ENCODE measurements at regions not wholly inside any gene's neighbourhood (a gene's known extent, or its start where the extent isn't known, plus 50 kb on each side); places are given as distances from the start of the nearest gene placed in this dataset.

- no peak for TF ChIP-seq ZNF462 (CRISPR knock-in tag; IDR thresholded peaks at IDR 0.05)
- TF ChIP-seq, protein P1, sequence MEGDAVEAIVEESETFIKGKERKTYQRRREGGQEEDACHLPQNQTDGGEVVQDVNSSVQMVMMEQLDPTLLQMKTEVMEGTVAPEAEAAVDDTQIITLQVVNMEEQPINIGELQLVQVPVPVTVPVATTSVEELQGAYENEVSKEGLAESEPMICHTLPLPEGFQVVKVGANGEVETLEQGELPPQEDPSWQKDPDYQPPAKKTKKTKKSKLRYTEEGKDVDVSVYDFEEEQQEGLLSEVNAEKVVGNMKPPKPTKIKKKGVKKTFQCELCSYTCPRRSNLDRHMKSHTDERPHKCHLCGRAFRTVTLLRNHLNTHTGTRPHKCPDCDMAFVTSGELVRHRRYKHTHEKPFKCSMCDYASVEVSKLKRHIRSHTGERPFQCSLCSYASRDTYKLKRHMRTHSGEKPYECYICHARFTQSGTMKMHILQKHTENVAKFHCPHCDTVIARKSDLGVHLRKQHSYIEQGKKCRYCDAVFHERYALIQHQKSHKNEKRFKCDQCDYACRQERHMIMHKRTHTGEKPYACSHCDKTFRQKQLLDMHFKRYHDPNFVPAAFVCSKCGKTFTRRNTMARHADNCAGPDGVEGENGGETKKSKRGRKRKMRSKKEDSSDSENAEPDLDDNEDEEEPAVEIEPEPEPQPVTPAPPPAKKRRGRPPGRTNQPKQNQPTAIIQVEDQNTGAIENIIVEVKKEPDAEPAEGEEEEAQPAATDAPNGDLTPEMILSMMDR (conservative IDR thresholded peaks at IDR 0.05; ENCODE audit: low read depth in 2 of 2): no peak
- no peak for TF ChIP-seq NANOG (IDR thresholded peaks at IDR 0.05; ENCODE audit: borderline replicate concordance)
- no peak for TF ChIP-seq ZNF114 (CRISPR knock-in tag; IDR thresholded peaks at IDR 0.05)
- no peak for TF ChIP-seq REST (IDR thresholded peaks at IDR 0.05; ENCODE audit: unreplicated experiment)
- TF ChIP-seq ZNF331 (CRISPR knock-in tag; IDR thresholded peaks at IDR 0.05; ENCODE audit: low read depth): no peak
Observed at GRCh38 chr6:26155061-26155930, 68.1 kb downstream of the HFE start (continued).
